GM21723 (cell line): ENCODE measurements at regions not wholly inside any gene's neighbourhood (a gene's known extent, or its start where the extent isn't known, plus 50 kb on each side); places are given as distances from the start of the nearest gene placed in this dataset.

Experiments
- ATAC-seq: cut with Tn5 transposase; IDR thresholded peaks from one replicate; pipeline ENCODE4 v1.9.1; 2021; ENCODE audit warnings: mild to moderate bottlenecking, moderate library complexity; ENCODE audit not compliant: unreplicated experiment

DNA sequence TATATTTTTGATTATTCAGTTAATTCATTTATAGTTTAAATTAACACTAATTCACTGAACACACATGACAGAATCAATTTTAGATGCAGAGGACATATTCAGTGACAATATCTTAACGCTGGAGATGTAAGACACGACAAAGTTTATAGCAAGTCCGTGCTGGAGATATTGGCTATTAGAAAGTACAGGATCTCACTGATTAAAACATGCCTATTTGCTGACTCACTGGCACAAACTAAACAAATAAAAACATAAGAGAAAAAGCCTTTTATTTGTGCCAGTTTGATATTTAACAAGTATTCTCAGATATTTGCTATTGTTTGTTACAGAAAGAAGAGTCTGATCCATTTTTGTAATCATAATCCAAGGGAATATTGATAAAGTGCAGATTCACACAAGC lies 1122.9 kb upstream of the B3GALT2 start:
- ATAC-seq = no peak

DNA sequence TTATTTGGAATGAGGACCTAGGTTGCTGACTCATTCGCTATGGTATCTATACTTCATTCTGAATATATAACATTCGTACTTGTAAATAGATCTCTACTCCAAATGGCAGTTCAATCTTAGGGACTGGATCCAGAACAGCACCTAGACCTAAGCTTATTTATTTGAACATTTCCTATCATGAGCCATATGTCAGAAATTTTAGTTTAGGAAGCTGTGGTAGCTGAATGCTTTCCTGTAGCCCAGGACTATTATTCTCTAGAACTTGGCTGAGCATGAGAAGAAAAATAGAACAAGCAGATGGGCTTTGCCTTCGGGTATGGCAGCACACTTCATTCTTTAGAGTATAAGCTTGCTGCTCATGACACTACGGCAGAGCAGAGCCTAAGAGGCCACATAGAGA lies 1114.4 kb upstream of the B3GALT2 start:
- no peak for ATAC-seq

DNA sequence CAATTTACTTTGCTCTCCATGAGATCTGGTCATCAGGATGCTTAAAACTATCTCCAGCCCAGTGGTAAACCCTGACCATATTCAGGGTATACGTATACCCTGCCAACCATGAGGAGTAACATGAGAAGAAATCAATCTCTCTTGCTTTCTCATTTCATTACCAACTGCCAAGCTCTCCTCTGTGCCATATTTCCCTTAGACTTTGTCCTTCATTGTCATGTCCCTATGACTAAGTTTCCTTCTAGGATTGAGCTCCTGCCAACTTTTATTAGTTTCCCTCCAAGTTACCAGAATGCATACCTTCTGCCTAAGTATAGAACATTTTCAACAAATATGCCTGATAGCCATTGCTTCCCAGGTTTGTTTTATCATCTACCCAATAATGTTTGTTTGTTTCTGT lies 1113.9 kb upstream of the B3GALT2 start:
- ATAC-seq = no peak

DNA sequence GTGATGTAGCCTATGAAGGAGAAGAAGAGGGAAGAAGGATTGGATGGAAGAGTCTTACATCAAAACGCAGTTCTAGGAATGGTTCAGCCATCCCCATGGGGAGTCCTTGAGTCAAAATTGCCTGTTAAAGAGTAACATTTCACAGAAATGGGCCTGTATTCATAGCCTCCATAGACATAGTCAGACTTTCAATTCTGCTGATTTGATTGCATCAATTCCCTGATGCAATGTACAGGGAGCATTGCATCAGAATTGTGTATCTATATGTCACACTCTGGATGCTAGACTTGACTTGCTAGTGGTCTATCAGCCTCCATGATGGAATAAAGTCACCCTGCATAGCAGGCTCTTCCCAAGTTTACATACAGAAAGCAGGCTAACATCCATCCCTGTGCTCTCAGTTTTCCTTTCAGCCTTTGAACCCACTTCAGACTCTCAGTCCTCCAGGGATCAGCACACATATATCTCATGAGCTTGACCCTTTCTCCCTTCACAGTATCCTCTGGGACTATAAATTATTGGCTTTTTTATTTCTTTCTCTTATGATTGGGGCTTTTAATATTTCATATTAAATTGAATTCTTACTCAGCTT lies 1111.7 kb upstream of the B3GALT2 start:
- ATAC-seq = no peak

DNA sequence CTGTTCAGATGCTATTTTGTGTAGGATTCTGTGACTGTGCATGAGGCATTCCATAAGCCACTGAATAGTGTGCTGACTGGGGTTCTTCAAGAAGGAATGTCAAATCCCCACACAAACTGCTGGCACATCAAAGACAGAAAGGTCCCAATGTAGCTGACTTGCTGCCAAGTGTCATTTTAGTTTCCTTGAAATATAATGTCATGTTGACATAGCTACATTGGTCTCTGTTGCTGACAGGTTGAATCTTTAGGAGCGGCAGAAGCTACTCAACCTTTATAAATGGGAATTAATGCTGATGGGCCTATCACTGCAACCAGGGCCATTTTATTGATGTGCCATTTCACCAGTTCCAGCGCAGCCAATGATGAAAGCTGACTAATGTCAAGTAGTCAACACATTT lies 1110.7 kb upstream of the B3GALT2 start:
- ATAC-seq = no peak

GRCh38 chr1:194296201-194296600 lies 1109.8 kb upstream of the B3GALT2 start:
- ATAC-seq = no peak

DNA sequence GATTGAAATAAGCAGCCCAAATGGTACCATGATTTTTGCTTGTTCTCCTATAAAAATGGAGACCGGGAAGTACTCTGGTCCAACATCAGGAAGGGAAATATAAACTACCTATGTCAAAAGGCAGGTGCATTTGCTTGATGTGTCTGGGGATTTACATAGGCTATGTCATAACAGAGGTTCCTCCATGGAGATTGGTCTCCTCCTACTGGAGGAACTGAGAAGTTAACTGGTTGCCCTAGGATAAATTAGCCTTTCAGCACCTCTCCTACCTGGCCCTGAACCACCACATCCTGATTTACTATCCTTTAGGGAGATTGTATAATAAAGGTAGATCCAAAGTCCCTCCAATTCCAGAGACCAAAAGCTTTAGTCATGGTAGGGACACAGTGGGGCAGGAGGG lies 1109.3 kb upstream of the B3GALT2 start:
- ATAC-seq = peak; percentile 93

GRCh38 chr1:194293851-194294405 lies 1107.5 kb upstream of the B3GALT2 start:
- ATAC-seq = no peak

- ATAC-seq = no peak
Observed at GRCh38 chr1:194292966-194293365, 1106.6 kb upstream of the B3GALT2 start.

- ATAC-seq = peak; percentile 99
Observed at GRCh38 chr1:194289569-194290266, 1103.3 kb upstream of the B3GALT2 start.

- ATAC-seq = no peak
Observed at GRCh38 chr1:194288238-194288637, 1101.8 kb upstream of the B3GALT2 start.

- ATAC-seq = no peak
Observed at GRCh38 chr1:194281376-194281775, 1095.0 kb upstream of the B3GALT2 start.

DNA sequence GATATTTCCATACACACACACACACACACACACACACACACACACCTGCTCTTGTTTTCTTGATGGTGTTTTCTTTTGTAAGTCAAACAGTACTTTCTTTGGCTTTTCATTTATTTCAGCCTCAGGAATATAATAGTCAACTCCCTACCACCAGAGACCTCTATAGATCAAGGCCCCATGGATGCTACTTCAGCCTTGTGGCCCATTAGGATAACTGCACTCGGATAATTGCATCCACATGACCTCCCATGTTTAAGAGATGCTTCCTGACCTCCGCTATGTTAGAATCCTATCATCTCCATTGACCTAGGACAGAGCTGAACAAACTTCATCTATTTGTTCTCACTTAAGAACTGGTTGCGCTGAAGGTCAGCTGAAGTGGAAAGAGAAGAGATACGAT lies 1094.0 kb upstream of the B3GALT2 start:
- no peak for ATAC-seq

- peak; percentile 96 for ATAC-seq
Observed at GRCh38 chr1:194279975-194280374, 1093.6 kb upstream of the B3GALT2 start.

DNA sequence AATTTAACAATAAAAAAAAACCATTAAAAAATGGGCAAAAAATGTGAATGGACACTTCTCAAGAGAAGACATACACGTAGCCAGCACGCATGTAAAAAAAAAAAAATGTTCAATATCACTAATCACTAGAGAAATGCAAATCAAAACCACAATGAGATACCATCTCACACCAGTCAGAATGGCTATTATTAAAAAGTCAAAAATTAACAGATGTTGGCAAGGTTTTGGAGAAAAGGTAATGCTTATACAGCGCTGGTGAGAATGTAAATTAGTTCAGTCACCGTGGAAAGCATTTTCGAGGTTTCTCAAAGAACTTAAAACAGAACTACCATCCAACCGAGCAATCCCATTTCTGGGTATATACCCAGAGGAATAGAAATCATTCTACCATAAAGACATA lies 1091.5 kb upstream of the B3GALT2 start:
- no peak for ATAC-seq

DNA sequence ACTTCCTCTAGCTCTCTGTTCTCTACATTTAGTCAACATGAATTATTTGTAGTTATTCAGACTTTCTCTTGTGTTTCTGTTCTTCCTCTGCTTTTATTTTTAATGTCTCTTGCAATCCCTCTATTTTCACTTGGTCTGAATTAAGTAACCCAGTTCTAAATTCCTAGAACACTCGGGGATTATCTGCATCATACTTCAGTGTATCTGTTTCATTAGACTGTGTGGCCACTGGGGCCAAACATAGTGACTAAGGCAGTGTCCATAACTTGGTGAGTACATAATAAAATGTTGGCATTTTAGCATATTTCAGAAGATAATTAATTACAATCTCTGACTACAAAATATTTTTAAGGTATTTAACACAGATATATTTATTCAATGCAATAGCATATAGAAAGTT lies 1087.2 kb upstream of the B3GALT2 start:
- ATAC-seq = no peak

GRCh38 chr1:194268839-194269238 lies 1082.4 kb upstream of the B3GALT2 start:
- no peak for ATAC-seq

GRCh38 chr1:194267021-194267420 lies 1080.6 kb upstream of the B3GALT2 start:
- ATAC-seq = no peak

DNA sequence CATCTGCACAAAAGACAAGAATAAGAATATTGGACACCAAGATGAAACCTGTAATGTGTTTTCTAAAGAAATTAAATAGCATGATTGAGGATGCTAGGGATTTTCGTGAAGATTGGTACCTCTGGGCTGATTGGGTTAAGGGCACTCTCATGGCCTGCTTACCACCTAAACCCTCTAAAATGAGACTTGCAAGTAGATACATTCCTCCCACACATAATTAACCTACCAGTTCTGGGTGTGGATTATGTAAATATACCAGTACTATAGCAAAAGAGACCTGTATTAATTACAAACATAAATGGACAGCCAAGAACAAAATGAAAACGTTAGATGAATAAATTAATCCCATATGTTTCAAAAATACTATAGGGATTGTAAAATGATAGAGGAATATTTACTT lies 1069.6 kb upstream of the B3GALT2 start:
- ATAC-seq = no peak

DNA sequence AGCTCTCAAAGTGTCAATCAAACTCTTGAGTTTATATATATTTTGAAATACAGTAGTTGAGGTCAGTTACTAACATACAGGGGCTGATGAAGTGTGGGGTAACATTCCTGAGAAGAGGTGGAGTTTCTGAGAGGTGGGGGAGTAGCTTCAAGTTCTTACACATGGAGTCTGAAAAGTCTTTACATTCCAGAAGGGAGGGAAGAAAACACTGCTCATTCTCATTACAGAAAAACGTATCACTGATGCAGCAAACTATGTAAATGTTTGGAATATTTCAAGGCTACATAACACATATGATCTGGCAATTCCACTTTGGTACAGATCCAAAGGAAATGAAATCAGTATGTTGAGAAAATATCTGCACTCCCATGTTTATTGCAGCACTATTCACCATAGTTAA lies 1065.8 kb upstream of the B3GALT2 start:
- ATAC-seq = no peak

DNA sequence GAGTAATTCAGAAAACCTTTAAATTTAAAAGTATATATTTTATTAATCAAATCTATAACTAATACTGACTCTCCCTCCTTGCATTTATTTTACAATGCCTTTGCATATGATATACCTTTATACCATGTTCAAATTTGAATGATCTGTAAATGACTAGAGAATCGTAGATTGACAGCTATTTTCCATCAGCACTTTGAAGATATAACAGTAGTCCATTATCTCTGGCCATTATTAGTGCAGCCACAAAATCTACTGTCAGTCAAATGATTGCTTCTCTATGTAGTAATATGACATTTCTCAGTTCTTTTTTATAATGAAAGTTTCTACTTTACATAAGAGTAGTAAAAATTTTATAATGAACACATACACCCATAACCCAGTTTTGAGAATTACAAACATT lies 1054.8 kb upstream of the B3GALT2 start:
- no peak for ATAC-seq

DNA sequence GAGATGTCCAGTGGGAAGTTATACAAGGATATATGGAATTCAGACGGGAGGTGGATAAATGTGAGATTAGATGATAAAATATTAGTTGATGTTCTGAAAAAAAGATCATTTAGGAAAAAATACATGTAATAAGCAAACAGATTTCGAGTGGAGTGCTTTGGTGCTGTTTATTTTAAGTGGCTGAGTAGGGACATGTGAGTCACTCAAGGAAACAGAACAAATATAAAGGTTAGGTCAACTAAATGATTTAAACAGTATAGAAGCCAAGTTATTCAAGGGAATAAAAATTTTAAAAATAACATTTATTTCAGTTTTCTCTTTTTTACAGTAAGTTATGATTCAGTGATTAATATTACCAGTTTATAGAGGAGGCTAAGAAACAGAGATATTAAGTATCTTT lies 1046.7 kb upstream of the B3GALT2 start:
- no peak for ATAC-seq
